ENCODE measurements at regions not wholly inside any gene's neighbourhood (a gene's known extent, or its start where the extent isn't known, plus 50 kb on each side); places are given as distances from the start of the nearest gene placed in this dataset.

DNA sequence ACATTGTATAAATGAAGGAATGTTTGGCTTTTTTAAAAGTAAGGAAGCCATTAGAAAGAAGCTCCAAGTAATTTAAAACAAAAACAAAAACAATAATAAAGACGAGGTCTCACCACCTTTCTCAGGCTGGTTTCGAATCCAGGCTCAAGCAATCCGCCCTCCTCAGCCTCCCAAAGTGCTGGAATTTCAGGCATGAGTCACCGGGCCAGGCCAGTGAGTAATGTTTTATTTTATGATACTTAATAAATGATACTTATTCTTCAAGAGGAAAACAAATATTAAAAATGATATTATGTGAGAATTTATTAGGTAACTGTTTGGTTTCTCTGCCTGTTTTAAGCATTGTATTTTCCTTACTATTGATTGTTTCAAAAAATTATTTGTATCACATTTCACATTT is 201.4 kb upstream of the BRINP3 start:
- TF ChIP-seq CTCF (conservative IDR thresholded peaks at IDR 0.05; ENCODE audit: low read length) (no peak), EZH2phosphoT487 (IDR thresholded peaks at IDR 0.05; ENCODE audit: borderline replicate concordance, low read depth, low read length) (no peak)

All from OCI-LY7 (cell line).